CD14-positive monocyte (primary cell): ENCODE measurements at regions not wholly inside any gene's neighbourhood (a gene's known extent, or its start where the extent isn't known, plus 50 kb on each side); places are given as distances from the start of the nearest gene placed in this dataset.

Source experiments
- DNase-seq, 3 donors: peaks; one replicate each; pipeline ENCODE4 v3.0.0-alpha.2; 2011 to 2022
- H2AFZ ChIP-seq: 2 replicates; pipeline ENCODE4 v1.6.0; 2012; ENCODE audit warnings: mild to moderate bottlenecking, low read depth, low read length, inconsistent platforms; ENCODE audit not compliant: insufficient read depth, poor library complexity, severe bottlenecking
- H3K27ac ChIP-seq, 2 donors: 1 replicate in 1 of 2; 2 replicates in 1 of 2; pipeline ENCODE4 v1.5.1; 2012 to 2013; ENCODE audit warnings: low read length in 2 of 2, control low read depth in 1 of 2, inconsistent platforms in 1 of 2, low read depth in 1 of 2, mild to moderate bottlenecking in 1 of 2
- H3K27me3 ChIP-seq, 2 donors: one replicate each; pipeline versions ENCODE4 v1.6.0 to v1.6.1; 2011 to 2013; ENCODE audit warnings: low read length in 2 of 2; ENCODE audit not compliant: control insufficient read depth in 2 of 2, insufficient read depth in 2 of 2
- H3K36me3 ChIP-seq, 2 donors: replicated peaks in 1 of 2; 1 replicate in 1 of 2; 2 replicates in 1 of 2; pipeline versions ENCODE4 v1.5.1 to v1.6.1; 2012 to 2013; ENCODE audit warnings: low read length in 2 of 2, control low read depth in 1 of 2, inconsistent platforms in 1 of 2, mild to moderate bottlenecking in 1 of 2; ENCODE audit not compliant: insufficient read depth in 2 of 2, control insufficient read depth in 1 of 2
- H3K4me1 ChIP-seq, 2 donors: 1 replicate in 1 of 2; 2 replicates in 1 of 2; pipeline versions ENCODE4 v1.5.1 to v1.6.1; 2012 to 2013; ENCODE audit warnings: low read length in 2 of 2, control low read depth in 1 of 2, inconsistent platforms in 1 of 2, mild to moderate bottlenecking in 1 of 2, moderate library complexity in 1 of 2; ENCODE audit not compliant: insufficient read depth in 2 of 2, control insufficient read depth in 1 of 2
- H3K4me2 ChIP-seq: replicated peaks from 2 replicates; pipeline ENCODE3; 2012; ENCODE audit warnings: low read length, moderate library complexity, mild to moderate bottlenecking; ENCODE audit not compliant: poor library complexity, severe bottlenecking; ENCODE audit errors: extremely low read depth
- H3K4me3 ChIP-seq, 3 experiments: fragments of 200-600 bp in 1 of 3; sonication (generic) in 1 of 3; replicated peaks in 1 of 3; 1 replicate in 2 of 3; 2 replicates in 1 of 3; pipeline ENCODE4 v1.5.1; 2011 to 2013; ENCODE audit warnings: low read length in 3 of 3, mild to moderate bottlenecking in 3 of 3, control low read depth in 2 of 3, low read depth in 2 of 3, inconsistent platforms in 1 of 3, moderate library complexity in 1 of 3
- H3K79me2 ChIP-seq: 2 replicates; pipeline ENCODE4 v1.6.0; 2012; ENCODE audit warnings: mild to moderate bottlenecking, control low read depth, inconsistent platforms, low read length, moderate library complexity; ENCODE audit not compliant: insufficient read depth
- H3K9ac ChIP-seq: 2 replicates; pipeline ENCODE4 v1.6.0; 2017; ENCODE audit warnings: low read length, mild to moderate bottlenecking; ENCODE audit not compliant: insufficient read depth, poor library complexity, severe bottlenecking
- H3K9me3 ChIP-seq, 2 donors: replicated peaks in 1 of 2; 1 replicate in 1 of 2; 2 replicates in 1 of 2; pipeline versions ENCODE4 v1.5.1 to v1.6.1; 2012 to 2013; ENCODE audit warnings: low read length in 2 of 2, control low read depth in 1 of 2; ENCODE audit not compliant: control insufficient read depth in 1 of 2, insufficient read depth in 1 of 2
- H4K20me1 ChIP-seq: 2 replicates; pipeline ENCODE4 v1.6.0; 2012; ENCODE audit warnings: mild to moderate bottlenecking, low read length, control low read depth, moderate library complexity; ENCODE audit not compliant: insufficient read depth
- H3K27ac Mint-ChIP-seq, 7 donors: one replicate each; pipeline ENCODE4 v1.8.0; 2020; ENCODE audit warnings: mild to moderate bottlenecking in 7 of 7, mixed read lengths in 7 of 7, moderate library complexity in 6 of 7, inconsistent platforms in 2 of 7
- H3K27me3 Mint-ChIP-seq, 3 donors: one replicate each; pipeline ENCODE4 v1.8.0; 2021 to 2022; ENCODE audit warnings: low read depth in 3 of 3, mild to moderate bottlenecking in 3 of 3, mixed read lengths in 3 of 3, moderate library complexity in 3 of 3, inconsistent platforms in 1 of 3
- H3K36me3 Mint-ChIP-seq, 2 donors: one replicate each; pipeline ENCODE4 v1.8.0; 2020; ENCODE audit warnings: mixed read lengths in 2 of 2, inconsistent platforms in 1 of 2, mild to moderate bottlenecking in 1 of 2
- H3K4me1 Mint-ChIP-seq: one replicate; pipeline ENCODE4 v1.8.0; 2020; ENCODE audit warnings: mild to moderate bottlenecking, mixed read lengths
- H3K4me3 Mint-ChIP-seq, 2 donors: one replicate each; pipeline ENCODE4 v1.8.0; 2020; ENCODE audit warnings: mild to moderate bottlenecking in 2 of 2, mixed read lengths in 2 of 2, moderate library complexity in 1 of 2
- H3K9me3 Mint-ChIP-seq, 7 donors: one replicate each; pipeline ENCODE4 v1.8.0; 2020 to 2022; ENCODE audit warnings: mixed read lengths in 7 of 7, mild to moderate bottlenecking in 6 of 7, moderate library complexity in 6 of 7, inconsistent platforms in 2 of 7
- CTCF ChIP-seq: fragments of 200-600 bp; IDR thresholded peaks from one replicate; pipeline ENCODE4 v1.8.0; 2022; ENCODE audit warnings: antibody characterized with exemption, mild to moderate bottlenecking
- WGBS: methylation state at CpG from one replicate; pipeline ENCODE4 v1.1.5; 2013; ENCODE audit warnings: missing lambda C conversion rate; ENCODE audit not compliant: insufficient coverage; 5-methylcytosine and 5-hydroxymethylcytosine counted together
- intact Hi-C, 2 donors: fragments of 100-400 bp; cut with micrococcal nuclease; formaldehyde crosslinking; loops; one replicate each; pipeline versions ENCODE4 v1.15.0 to v1.15.1; 2023

- no peaks in the 10 kb centered on the region for H4K20me1 ChIP-seq
- H3K79me2 ChIP-seq = no peaks in the 10 kb centered on the region
- no peak overlapping the region for H3K4me3 ChIP-seq
- no peak overlapping the region for H2AFZ ChIP-seq
- WGBS = 93% methylated on average over 3 of the region's 5 CpGs
- H3K4me1 ChIP-seq = no peaks in the 10 kb centered on the region
- H3K4me2 ChIP-seq = no peak overlapping the region
- H3K4me3 Mint-ChIP-seq = no peak overlapping the region
- DNase-seq = no peak
- peaks cover 32 to 53% of the 10 kb centered on the region in 2 donors for H3K9me3 ChIP-seq
- no peak overlapping the region for H3K27ac ChIP-seq
- TF ChIP-seq CTCF = no peak
- no peaks in the 10 kb centered on the region for H3K36me3 Mint-ChIP-seq
- H3K36me3 ChIP-seq = no peaks in the 10 kb centered on the region
- intact Hi-C loops = no loop called here
- H3K27ac Mint-ChIP-seq = no peak overlapping the region
- no peaks in the 10 kb centered on the region for H3K27me3 Mint-ChIP-seq
- peaks cover 11 to 31% (median 19%) of the 10 kb centered on the region in 7 donors for H3K9me3 Mint-ChIP-seq
- no peak overlapping the region for H3K9ac ChIP-seq
- H3K27me3 ChIP-seq = no peaks in the 10 kb centered on the region
- H3K4me1 Mint-ChIP-seq = no peaks in the 10 kb centered on the region
Observed at GRCh38 chr6:66926060-66926459, 1219.0 kb upstream of the EYS start.

- Histone ChIP-seq H3K9me3 (no peaks in the 10 kb centered on the region), H3K27me3 (no peaks in the 10 kb centered on the region), H3K79me2 (no peaks in the 10 kb centered on the region), H3K9ac (no peak overlapping the region), H3K4me2 (no peak overlapping the region), H3K27ac (no peak overlapping the region), H3K36me3 (no peaks in the 10 kb centered on the region), H4K20me1 (no peaks in the 10 kb centered on the region), H2AFZ (no peak overlapping the region), H3K4me1 (no peaks in the 10 kb centered on the region), H3K4me3 (no peak overlapping the region)
- Mint-ChIP-seq H3K4me3 (no peak overlapping the region), H3K9me3 (peaks cover 0 to 5% (median 0%) of the 10 kb centered on the region in 7 donors), H3K4me1 (no peaks in the 10 kb centered on the region), H3K27ac (no peak overlapping the region), H3K36me3 (no peaks in the 10 kb centered on the region), H3K27me3 (no peaks in the 10 kb centered on the region)
- TF ChIP-seq CTCF = no peak
- no peak for DNase-seq
- no CpG with 5 or more reads among the region's 2 CpGs for WGBS
- intact Hi-C loops = no loop called here
Observed at GRCh38 chr6:66913657-66914056, 1206.6 kb upstream of the EYS start.
